GM21423 (cell line): ENCODE measurements at regions not wholly inside any gene's neighbourhood (a gene's known extent, or its start where the extent isn't known, plus 50 kb on each side); places are given as distances from the start of the nearest gene placed in this dataset.
"Not testable (repeated sequence)": the region's sequence is repeated elsewhere in the genome, so short reads cannot be mapped to it uniquely, and the experiment has no call there.

Experiments
- ATAC-seq: cut with Tn5 transposase; IDR thresholded peaks from one replicate; pipeline ENCODE4 v1.9.1; 2021; ENCODE audit warnings: mild to moderate bottlenecking, moderate library complexity; ENCODE audit not compliant: unreplicated experiment

DNA sequence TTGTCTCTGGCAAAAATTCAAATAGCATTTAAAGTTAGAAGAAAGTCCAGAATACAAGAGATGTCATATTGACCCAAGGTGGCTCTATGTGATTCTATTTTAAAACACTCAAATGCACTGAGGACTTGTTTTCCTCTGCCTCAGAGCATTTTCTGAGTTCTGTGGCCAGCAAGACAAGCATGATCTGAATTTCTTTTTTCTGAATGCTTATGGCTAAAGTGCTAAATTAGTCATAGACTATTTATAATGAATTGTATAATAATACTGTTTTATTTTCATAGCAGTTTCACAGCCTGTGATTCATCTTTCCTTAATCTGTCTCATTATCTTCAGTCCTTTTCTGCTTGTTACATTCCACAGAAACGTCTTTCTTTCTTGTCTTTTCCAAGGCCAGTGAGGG, 63.9 kb upstream of the SEC22B start:
- not testable (repeated sequence) for ATAC-seq

DNA sequence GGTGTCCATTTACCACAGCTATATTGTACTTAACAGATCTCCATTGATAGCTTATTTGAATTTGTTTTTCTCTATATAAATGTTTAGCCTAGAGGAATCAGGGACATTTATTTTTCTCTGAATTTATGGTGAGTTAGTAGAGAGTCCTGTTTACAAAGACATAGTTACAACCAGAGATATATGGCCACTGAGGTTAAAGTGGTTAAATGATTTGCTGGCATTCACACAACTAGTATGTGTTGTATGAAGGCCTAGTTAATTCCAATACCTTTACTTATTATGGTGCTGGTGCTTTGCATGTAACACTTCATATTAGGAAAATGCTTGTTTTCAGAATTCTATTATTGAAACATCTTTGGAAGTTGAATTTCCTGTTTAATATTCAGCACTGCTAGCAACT, 63.0 kb upstream of the SEC22B start:
- ATAC-seq = not testable (repeated sequence)

DNA sequence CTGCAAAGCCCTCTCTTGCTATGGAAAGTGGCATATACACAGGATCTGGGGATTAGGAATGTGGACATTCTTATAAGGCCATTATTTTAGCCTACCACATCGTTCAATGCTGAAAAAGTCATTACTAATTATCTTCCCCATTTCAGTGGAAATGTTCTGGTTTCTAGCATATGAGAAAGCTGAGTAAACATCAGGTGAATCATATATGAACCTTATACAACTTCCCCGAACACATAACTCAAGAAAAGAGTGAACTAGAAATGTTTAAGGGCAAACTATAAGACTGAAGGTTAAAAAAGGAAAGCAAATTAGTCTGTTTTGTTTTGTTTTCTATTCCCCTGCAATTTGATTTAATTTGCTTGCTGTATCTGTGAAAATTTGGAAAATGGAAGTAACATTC, 62.5 kb upstream of the SEC22B start:
- not testable (repeated sequence) for ATAC-seq

DNA sequence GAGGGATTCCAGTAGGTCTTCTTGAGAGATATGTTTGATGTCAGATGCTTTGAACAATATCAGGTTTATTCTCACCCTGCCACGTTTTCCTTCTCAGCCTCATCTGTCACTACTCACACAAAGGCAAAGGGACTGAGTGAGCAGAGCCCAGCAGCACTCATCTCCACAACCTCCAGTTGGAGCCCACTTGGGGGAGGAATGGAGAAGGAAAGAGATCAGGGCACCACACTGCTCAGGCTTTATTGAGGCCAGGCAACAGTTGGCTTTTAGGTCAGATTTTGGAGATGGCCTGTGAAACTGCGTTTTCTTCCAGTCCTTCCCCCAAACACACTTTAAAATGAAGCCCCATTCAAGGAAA, 57.3 kb upstream of the SEC22B start:
- ATAC-seq = not testable (repeated sequence)

DNA sequence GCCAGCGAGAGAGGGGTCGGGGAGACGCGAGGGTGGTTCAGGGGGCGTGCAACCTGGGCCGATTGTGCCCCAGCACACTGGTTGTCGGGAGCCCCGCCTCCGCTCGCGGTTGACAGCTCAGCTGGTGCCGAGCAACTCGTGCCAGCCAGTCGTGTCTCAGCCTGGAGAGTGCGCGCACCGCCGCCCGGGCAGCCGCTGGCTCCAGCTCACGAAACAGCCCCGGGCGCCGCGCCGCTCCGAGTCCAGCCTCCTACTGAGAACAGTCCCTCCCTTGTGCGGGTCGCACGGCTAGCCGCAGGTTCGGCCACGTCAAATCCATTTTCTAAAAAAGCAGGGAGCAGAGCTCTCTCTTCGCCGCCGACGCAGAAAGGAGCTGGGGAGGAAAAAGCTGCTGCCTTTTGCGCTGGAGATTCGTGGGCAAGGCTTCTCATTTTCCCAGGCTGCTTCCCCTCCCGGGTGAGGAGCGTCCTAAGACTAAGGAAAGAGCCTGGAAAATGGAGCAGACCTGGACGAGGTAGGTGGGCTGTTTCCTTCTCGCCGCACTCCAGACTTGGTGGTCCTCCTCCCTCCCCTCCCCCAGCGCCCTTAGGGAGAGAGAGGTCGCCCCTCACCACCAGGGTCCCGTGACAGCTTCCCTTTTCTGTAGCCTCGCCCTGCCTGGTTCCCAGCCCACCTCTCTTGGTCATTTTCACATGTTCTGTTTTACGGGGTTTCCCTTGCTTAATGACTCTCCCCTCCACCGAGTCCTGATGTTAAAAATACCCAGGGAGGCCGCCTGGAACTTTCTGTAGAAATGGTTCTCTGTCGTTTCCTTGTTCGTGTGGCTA, 56.7 kb upstream of the SEC22B start:
- ATAC-seq = peak; percentile 60

DNA sequence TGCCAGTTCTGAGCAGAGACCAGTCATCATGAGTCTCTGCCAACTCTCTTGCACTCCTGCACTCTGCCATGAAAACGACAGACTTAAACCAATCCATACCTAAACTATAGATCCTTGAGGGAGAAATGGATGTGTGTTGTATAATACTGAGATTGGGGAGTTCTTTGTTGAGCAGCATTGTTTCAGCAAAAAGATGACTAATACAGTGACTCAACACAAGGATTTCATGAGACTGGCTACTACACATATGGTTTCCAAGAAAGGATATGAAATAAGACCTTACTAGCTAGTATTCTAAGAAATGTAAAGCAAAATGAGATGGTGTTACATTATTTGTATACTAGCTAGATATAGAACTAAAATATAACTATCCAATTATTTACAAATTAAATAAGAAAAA, 53.5 kb upstream of the SEC22B start:
- not testable (repeated sequence) for ATAC-seq
